C4-2B (cell line): ENCODE measurements at regions not wholly inside any gene's neighbourhood (a gene's known extent, or its start where the extent isn't known, plus 50 kb on each side); places are given as distances from the start of the nearest gene placed in this dataset.

Experiments
- ZFX ChIP-seq: fragments of 450-650 bp; IDR thresholded peaks from 2 replicates; pipeline ENCODE4 v1.6.1; 2017
- TF ChIP-seq, protein P1 (sequence below): fragments of 450-650 bp; conservative IDR thresholded peaks from 2 replicates; pipeline ENCODE4 v1.5.1; 2017; ENCODE audit warnings: mild to moderate bottlenecking

DNA sequence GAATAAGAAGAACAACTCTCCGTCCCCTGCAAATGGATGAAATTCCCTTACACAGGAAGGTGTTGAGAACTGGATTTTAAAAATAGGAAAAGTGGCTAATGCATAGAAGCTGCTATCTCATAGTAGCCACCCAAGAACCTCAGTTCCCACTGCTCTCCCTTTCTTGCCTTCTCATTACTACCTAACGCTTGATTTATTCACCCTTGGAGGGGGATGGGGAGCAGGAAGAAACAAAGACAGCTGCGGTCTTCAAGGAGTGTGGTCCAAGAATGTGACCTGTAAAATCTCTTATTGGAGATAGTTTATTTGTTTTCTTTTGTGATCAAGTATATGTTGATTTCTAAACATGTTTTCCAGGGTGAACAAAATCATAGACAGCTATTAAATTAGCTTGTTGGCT is 274.1 kb upstream of the CTNNB1 start:
- TF ChIP-seq, protein P1, sequence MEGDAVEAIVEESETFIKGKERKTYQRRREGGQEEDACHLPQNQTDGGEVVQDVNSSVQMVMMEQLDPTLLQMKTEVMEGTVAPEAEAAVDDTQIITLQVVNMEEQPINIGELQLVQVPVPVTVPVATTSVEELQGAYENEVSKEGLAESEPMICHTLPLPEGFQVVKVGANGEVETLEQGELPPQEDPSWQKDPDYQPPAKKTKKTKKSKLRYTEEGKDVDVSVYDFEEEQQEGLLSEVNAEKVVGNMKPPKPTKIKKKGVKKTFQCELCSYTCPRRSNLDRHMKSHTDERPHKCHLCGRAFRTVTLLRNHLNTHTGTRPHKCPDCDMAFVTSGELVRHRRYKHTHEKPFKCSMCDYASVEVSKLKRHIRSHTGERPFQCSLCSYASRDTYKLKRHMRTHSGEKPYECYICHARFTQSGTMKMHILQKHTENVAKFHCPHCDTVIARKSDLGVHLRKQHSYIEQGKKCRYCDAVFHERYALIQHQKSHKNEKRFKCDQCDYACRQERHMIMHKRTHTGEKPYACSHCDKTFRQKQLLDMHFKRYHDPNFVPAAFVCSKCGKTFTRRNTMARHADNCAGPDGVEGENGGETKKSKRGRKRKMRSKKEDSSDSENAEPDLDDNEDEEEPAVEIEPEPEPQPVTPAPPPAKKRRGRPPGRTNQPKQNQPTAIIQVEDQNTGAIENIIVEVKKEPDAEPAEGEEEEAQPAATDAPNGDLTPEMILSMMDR = no peak
- TF ChIP-seq ZFX = no peak
